Endothelial cell of umbilical vein (primary cell): ENCODE measurements at regions not wholly inside any gene's neighbourhood (a gene's known extent, or its start where the extent isn't known, plus 50 kb on each side); places are given as distances from the start of the nearest gene placed in this dataset.

Experiments
- BruUV-seq: library from RNA; stranded (reverse); fragments of 400-500 nt; replicated peaks from 2 replicates; lab custom pipeline; 2021; lab: Mats Ljungman, UMichigan
- CTCF ChIA-PET: fragments of 300-600, 350-600 bp; sonication (Branson Sonifier 250); formaldehyde crosslinking; loops from one replicate; lab custom pipeline; 2021; ENCODE audit warnings: antibody characterized with exemption, inconsistent platforms; lab: Charles Lee
- POLR2A ChIA-PET: fragments of 300-600, 350-600 bp; sonication (Branson Sonifier 250); formaldehyde crosslinking; loops from one replicate; lab custom pipeline; 2021; ENCODE audit warnings: antibody characterized with exemption, inconsistent platforms; lab: Charles Lee
- DNase-seq: peaks from one replicate; pipeline ENCODE4 v3.0.0-alpha.2; 2011; ENCODE audit warnings: low read depth, low spot score
- FAIRE-seq: peaks from 2 replicates; lab custom pipeline; 2011; peaks lifted over from hg19 to GRCh38; lab: Jason Lieb, UNC
- H2AFZ ChIP-seq: 2 replicates; pipeline ENCODE4 v1.6.0; 2012; ENCODE audit warnings: low read depth, low read length, control low read depth, inconsistent platforms
- H3K27ac ChIP-seq: 2 replicates; pipeline ENCODE4 v1.5.1; 2011; ENCODE audit warnings: low read depth, mild to moderate bottlenecking, control low read depth, low read length, moderate library complexity; ENCODE audit not compliant: insufficient read depth
- H3K27me3 ChIP-seq, 2 experiments: 2 replicates each; pipeline versions ENCODE4 v1.6.0 to v1.6.1; 2011; ENCODE audit warnings: low read length in 2 of 2, mixed read lengths in 1 of 2; ENCODE audit not compliant: control insufficient read depth in 2 of 2, insufficient read depth in 2 of 2
- H3K36me3 ChIP-seq, 2 experiments: 2 replicates in 1 of 2; 3 replicates in 1 of 2; pipeline ENCODE4 v1.5.1; 2011; ENCODE audit warnings: low read length in 2 of 2, mild to moderate bottlenecking in 1 of 2, moderate library complexity in 1 of 2; ENCODE audit not compliant: control insufficient read depth in 2 of 2, insufficient read depth in 2 of 2; ENCODE audit errors: extremely low read depth in 1 of 2
- H3K4me1 ChIP-seq: 3 replicates; pipeline ENCODE4 v1.5.1; 2011; ENCODE audit warnings: mild to moderate bottlenecking, low read length; ENCODE audit not compliant: control insufficient read depth, insufficient read depth; ENCODE audit errors: extremely low read depth
- H3K4me2 ChIP-seq: 2 replicates; pipeline ENCODE4 v1.6.1; 2011; ENCODE audit warnings: low read length, control low read depth, mixed read lengths; ENCODE audit not compliant: insufficient read depth
- H3K4me3 ChIP-seq, 3 experiments: fragments of 200-600 bp in 1 of 3; sonication (generic), shearing (Covaris generic) in 1 of 3; replicated peaks in 1 of 3; 2 replicates each; pipeline ENCODE4 v1.5.1; 2011 to 2016; ENCODE audit warnings: control low read depth in 3 of 3, low read length in 3 of 3, mild to moderate bottlenecking in 2 of 3, inconsistent platforms in 1 of 3, low read depth in 1 of 3, moderate library complexity in 1 of 3; ENCODE audit not compliant: insufficient read depth in 1 of 3
- H3K79me2 ChIP-seq: 2 replicates; pipeline ENCODE4 v1.6.0; 2012; ENCODE audit warnings: low read length, inconsistent platforms; ENCODE audit not compliant: control insufficient read depth, insufficient read depth
- H3K9ac ChIP-seq: replicated peaks from 2 replicates; pipeline ENCODE3; 2011; ENCODE audit warnings: low read length, control low read depth; ENCODE audit not compliant: insufficient read depth; ENCODE audit errors: extremely low read depth
- H3K9me1 ChIP-seq: replicated peaks from 3 replicates; pipeline ENCODE4 v1.6.0; 2011; ENCODE audit warnings: mild to moderate bottlenecking, low read length; ENCODE audit not compliant: control insufficient read depth, insufficient read depth; ENCODE audit errors: extremely low read depth
- H3K9me3 ChIP-seq: replicated peaks from 2 replicates; pipeline ENCODE4 v1.5.1; 2012; ENCODE audit warnings: low read length, inconsistent platforms; ENCODE audit not compliant: control insufficient read depth, insufficient read depth
- H4K20me1 ChIP-seq: replicated peaks from 2 replicates; pipeline ENCODE3; 2011; ENCODE audit warnings: mild to moderate bottlenecking, low read length; ENCODE audit not compliant: control insufficient read depth, insufficient read depth; ENCODE audit errors: extremely low read depth
- CTCF ChIP-seq, 2 donors: IDR thresholded peaks; 1 replicate in 1 of 2; 2 replicates in 1 of 2; pipeline ENCODE4 v1.5.1; 2011; ENCODE audit warnings: low read length in 2 of 2, mild to moderate bottlenecking in 2 of 2, moderate library complexity in 2 of 2, control low read depth in 1 of 2, inconsistent platforms in 1 of 2, low read depth in 1 of 2; ENCODE audit not compliant: insufficient read depth in 1 of 2; ENCODE audit errors: extremely low read depth in 1 of 2
- EZH2 ChIP-seq: IDR thresholded peaks from 2 replicates; pipeline ENCODE4 v1.6.1; 2012; ENCODE audit warnings: borderline replicate concordance, low read depth, mild to moderate bottlenecking, moderate library complexity, low read length, inconsistent platforms; ENCODE audit not compliant: severe bottlenecking
- FOS ChIP-seq: IDR thresholded peaks from 2 replicates; pipeline ENCODE4 v1.6.1; 2011; ENCODE audit warnings: mild to moderate bottlenecking, low read length, moderate library complexity, borderline replicate concordance; ENCODE audit not compliant: insufficient read depth
- JUN ChIP-seq: IDR thresholded peaks from 2 replicates; pipeline ENCODE4 v1.6.1; 2011; ENCODE audit warnings: borderline replicate concordance, low read depth; ENCODE audit not compliant: insufficient read length, insufficient read depth
- MAX ChIP-seq: IDR thresholded peaks from 2 replicates; pipeline ENCODE4 v1.6.1; 2011; ENCODE audit not compliant: insufficient read depth, insufficient read length
- dilution Hi-C: fragments of 300-500 bp; cut with MboI; formaldehyde crosslinking; loops from one replicate; pipeline ENCODE4 v1.15.0; 2019; ENCODE audit warnings: low sequenced_read_pairs; ENCODE audit not compliant: extremely low pct_ligation_motif_present
- intact Hi-C: fragments of 100-400 bp; cut with micrococcal nuclease; formaldehyde crosslinking; loops from one replicate; pipeline ENCODE4 v1.10.0; 2022

GRCh38 chr4:186876961-186877626 lies 153.4 kb upstream of the FAT1 start:
- ChIA-PET POLR2A (no interaction called here), CTCF (no interaction called here)
- DNase-seq: peak; percentile 54
- H3K4me1 ChIP-seq: no peaks in the 10 kb centered on the region
- H4K20me1 ChIP-seq: no peaks in the 10 kb centered on the region
- no peaks in the 10 kb centered on the region for H3K36me3 ChIP-seq
- H3K4me3 ChIP-seq: no peak overlapping the region
- H3K9me3 ChIP-seq: no peaks in the 10 kb centered on the region
- FAIRE-seq: peak; percentile 67
- no peak overlapping the region for H3K9ac ChIP-seq
- H3K79me2 ChIP-seq: no peaks in the 10 kb centered on the region
- H3K9me1 ChIP-seq: no peaks in the 10 kb centered on the region
- dilution Hi-C loops (no loop called here), intact Hi-C loops (loop anchor here (2.0 kb wide), 1 partner anchor 32 kb away; no protein-coding TSS in a partner anchor)
- H3K27ac ChIP-seq: no peak overlapping the region
- H2AFZ ChIP-seq: no peak overlapping the region
- no peak overlapping the region for H3K4me2 ChIP-seq
- TF ChIP-seq JUN (no peak), CTCF (IDR thresholded peaks at IDR 0.05; ENCODE audit: extremely low read depth in 1 of 2, insufficient read depth in 1 of 2, low read depth in 1 of 2, low read length in 2 of 2) (no peak), EZH2 (no peak), FOS (no peak), MAX (no peak)
- no peaks in the 10 kb centered on the region for H3K27me3 ChIP-seq
- no TSS peak for BruUV-seq
